ENCODE measurements at regions not wholly inside any gene's neighbourhood (a gene's known extent, or its start where the extent isn't known, plus 50 kb on each side); places are given as distances from the start of the nearest gene placed in this dataset.

DNA sequence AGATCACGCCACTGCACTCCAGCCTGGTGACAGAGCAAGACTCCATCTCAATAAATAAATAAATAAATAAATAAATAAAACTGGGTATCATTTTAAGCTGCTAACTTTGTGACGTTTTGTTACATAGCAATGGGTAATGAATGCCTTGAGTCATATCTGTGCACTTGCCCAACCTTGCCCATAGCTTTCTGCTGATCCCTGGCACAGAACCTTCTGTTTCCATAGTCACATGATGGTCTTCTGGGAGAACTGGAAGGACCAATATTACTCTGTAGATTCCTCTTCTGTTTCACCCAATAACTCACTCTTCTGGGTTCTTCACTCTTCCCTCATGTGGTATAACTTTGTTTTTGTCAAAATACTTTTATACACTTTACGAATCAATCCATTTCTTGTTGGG lies 140.8 kb downstream of the SCARB1 start:
- TF ChIP-seq, protein P1, sequence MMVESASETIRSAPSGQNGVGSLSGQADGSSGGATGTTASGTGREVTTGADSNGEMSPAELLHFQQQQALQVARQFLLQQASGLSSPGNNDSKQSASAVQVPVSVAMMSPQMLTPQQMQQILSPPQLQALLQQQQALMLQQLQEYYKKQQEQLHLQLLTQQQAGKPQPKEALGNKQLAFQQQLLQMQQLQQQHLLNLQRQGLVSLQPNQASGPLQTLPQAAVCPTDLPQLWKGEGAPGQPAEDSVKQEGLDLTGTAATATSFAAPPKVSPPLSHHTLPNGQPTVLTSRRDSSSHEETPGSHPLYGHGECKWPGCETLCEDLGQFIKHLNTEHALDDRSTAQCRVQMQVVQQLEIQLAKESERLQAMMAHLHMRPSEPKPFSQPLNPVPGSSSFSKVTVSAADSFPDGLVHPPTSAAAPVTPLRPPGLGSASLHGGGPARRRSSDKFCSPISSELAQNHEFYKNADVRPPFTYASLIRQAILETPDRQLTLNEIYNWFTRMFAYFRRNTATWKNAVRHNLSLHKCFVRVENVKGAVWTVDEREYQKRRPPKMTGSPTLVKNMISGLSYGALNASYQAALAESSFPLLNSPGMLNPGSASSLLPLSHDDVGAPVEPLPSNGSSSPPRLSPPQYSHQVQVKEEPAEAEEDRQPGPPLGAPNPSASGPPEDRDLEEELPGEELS (CRISPR knock-in tag; IDR thresholded peaks at IDR 0.05), result no peak
- TF ChIP-seq CREM (CRISPR knock-in tag; IDR thresholded peaks at IDR 0.05), result no peak
- TF ChIP-seq, protein P2, sequence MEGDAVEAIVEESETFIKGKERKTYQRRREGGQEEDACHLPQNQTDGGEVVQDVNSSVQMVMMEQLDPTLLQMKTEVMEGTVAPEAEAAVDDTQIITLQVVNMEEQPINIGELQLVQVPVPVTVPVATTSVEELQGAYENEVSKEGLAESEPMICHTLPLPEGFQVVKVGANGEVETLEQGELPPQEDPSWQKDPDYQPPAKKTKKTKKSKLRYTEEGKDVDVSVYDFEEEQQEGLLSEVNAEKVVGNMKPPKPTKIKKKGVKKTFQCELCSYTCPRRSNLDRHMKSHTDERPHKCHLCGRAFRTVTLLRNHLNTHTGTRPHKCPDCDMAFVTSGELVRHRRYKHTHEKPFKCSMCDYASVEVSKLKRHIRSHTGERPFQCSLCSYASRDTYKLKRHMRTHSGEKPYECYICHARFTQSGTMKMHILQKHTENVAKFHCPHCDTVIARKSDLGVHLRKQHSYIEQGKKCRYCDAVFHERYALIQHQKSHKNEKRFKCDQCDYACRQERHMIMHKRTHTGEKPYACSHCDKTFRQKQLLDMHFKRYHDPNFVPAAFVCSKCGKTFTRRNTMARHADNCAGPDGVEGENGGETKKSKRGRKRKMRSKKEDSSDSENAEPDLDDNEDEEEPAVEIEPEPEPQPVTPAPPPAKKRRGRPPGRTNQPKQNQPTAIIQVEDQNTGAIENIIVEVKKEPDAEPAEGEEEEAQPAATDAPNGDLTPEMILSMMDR (IDR thresholded peaks at IDR 0.05), result no peak
- TF ChIP-seq ATF1 (CRISPR knock-in tag; IDR thresholded peaks at IDR 0.05), result no peak
- no peak for TF ChIP-seq NFE2L1 (CRISPR knock-in tag; IDR thresholded peaks at IDR 0.05)
- TF ChIP-seq FOXP1 (CRISPR knock-in tag; IDR thresholded peaks at IDR 0.05; ENCODE audit: borderline replicate concordance), result no peak
- TF ChIP-seq, protein P3, sequence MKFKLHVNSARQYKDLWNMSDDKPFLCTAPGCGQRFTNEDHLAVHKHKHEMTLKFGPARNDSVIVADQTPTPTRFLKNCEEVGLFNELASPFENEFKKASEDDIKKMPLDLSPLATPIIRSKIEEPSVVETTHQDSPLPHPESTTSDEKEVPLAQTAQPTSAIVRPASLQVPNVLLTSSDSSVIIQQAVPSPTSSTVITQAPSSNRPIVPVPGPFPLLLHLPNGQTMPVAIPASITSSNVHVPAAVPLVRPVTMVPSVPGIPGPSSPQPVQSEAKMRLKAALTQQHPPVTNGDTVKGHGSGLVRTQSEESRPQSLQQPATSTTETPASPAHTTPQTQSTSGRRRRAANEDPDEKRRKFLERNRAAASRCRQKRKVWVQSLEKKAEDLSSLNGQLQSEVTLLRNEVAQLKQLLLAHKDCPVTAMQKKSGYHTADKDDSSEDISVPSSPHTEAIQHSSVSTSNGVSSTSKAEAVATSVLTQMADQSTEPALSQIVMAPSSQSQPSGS (CRISPR knock-in tag; IDR thresholded peaks at IDR 0.05; ENCODE audit: borderline replicate concordance, low read depth), result no peak
- TF ChIP-seq, protein P4, sequence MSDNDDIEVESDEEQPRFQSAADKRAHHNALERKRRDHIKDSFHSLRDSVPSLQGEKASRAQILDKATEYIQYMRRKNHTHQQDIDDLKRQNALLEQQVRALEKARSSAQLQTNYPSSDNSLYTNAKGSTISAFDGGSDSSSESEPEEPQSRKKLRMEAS (CRISPR knock-in tag; IDR thresholded peaks at IDR 0.05), result no peak
- TF ChIP-seq, protein P5, sequence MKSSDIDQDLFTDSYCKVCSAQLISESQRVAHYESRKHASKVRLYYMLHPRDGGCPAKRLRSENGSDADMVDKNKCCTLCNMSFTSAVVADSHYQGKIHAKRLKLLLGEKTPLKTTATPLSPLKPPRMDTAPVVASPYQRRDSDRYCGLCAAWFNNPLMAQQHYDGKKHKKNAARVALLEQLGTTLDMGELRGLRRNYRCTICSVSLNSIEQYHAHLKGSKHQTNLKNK (CRISPR knock-in tag; IDR thresholded peaks at IDR 0.05), result no peak
- no peak for TF ChIP-seq MXD4 (CRISPR knock-in tag; IDR thresholded peaks at IDR 0.05; ENCODE audit: borderline replicate concordance)

Data from WTC11 (cell line).